Effector memory CD8-positive, alpha-beta T cell (primary cell): ENCODE measurements at regions not wholly inside any gene's neighbourhood (a gene's known extent, or its start where the extent isn't known, plus 50 kb on each side); places are given as distances from the start of the nearest gene placed in this dataset.
"Not testable (repeated sequence)": the region's sequence is repeated elsewhere in the genome, so short reads cannot be mapped to it uniquely, and the experiment has no call there.

Experiments
- ATAC-seq: fragments of 150-1000 bp; cut with Tn5 transposase; replicated peaks from 2 replicates; pipeline ENCODE4 v1.10.0; 2021; ENCODE audit warnings: mild to moderate bottlenecking, moderate library complexity
- DNase-seq, 3 experiments: peaks; one replicate each; pipeline ENCODE4 v3.0.0; 2021
- H3K27ac Mint-ChIP-seq, 2 donors: one replicate each; pipeline ENCODE4 v1.8.0; 2022; ENCODE audit warnings: mild to moderate bottlenecking in 2 of 2, mixed read lengths in 2 of 2, moderate library complexity in 2 of 2
- H3K27me3 Mint-ChIP-seq, 2 donors: one replicate each; pipeline ENCODE4 v1.8.0; 2022; ENCODE audit warnings: mixed read lengths in 2 of 2
- H3K36me3 Mint-ChIP-seq: one replicate; pipeline ENCODE4 v1.8.0; 2022; ENCODE audit warnings: mild to moderate bottlenecking, moderate library complexity, mixed read lengths; ENCODE audit not compliant: insufficient read depth
- H3K4me1 Mint-ChIP-seq, 2 donors: one replicate each; pipeline ENCODE4 v1.8.0; 2022; ENCODE audit warnings: low read depth in 2 of 2, mixed read lengths in 2 of 2
- H3K4me3 Mint-ChIP-seq, 2 donors: one replicate each; pipeline ENCODE4 v1.8.0; 2022; ENCODE audit warnings: mild to moderate bottlenecking in 2 of 2, mixed read lengths in 2 of 2, moderate library complexity in 2 of 2
- H3K9me3 Mint-ChIP-seq, 2 donors: one replicate each; pipeline ENCODE4 v1.8.0; 2022; ENCODE audit warnings: mixed read lengths in 2 of 2

DNA sequence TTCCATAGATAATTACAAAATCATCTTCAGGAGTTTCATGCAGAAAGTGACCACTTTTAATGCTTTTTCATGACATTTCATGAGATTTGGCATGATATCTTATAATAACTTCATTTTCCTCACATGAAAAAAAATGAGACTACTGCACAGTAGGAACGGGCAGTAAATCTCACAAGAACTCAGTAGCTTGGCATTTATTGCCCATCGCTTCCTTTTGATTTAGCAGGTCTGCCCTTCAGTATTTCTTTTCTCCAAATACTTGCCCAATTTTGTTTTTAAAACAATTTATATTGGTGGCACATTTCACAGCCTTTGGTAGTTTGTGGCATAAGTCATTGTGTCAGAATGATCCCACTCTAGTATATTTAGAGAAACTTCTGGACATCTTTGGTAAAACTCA, 711.8 kb upstream of the CHD1 start:
- no peak overlapping the region for H3K4me3 Mint-ChIP-seq
- no peaks in the 10 kb centered on the region for H3K36me3 Mint-ChIP-seq
- peaks cover 7 to 15% of the 10 kb centered on the region in 2 donors for H3K9me3 Mint-ChIP-seq
- ATAC-seq (no peak), DNase-seq (no peak)
- H3K27ac Mint-ChIP-seq = no peak overlapping the region
- H3K27me3 Mint-ChIP-seq = no peaks in the 10 kb centered on the region
- H3K4me1 Mint-ChIP-seq = no peaks in the 10 kb centered on the region

DNA sequence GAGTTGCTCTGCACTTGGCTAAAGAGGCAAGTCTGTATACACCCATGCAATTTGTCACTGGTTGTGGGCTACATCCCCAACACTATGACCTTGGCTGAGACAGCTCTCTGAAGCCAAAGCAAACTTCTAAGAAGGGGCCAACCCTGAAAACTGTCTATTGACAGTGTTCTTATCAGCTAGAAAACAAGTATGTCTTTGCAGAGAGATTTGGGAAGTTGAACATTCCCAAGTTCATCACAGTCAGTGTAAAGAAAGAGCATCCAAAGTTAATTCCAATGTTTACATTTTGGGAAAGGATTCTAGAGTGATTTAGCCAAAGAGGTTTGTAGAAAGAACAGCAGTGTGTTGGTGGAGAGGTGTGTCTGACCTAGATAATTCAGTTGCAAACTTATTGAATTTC, 711.1 kb upstream of the CHD1 start:
- ATAC-seq (no peak), DNase-seq (no peak)
- Mint-ChIP-seq H3K9me3 (peaks cover 3 to 15% of the 10 kb centered on the region in 2 donors), H3K36me3 (no peaks in the 10 kb centered on the region), H3K4me3 (no peak overlapping the region), H3K27ac (no peak overlapping the region), H3K4me1 (no peaks in the 10 kb centered on the region), H3K27me3 (no peaks in the 10 kb centered on the region)

DNA sequence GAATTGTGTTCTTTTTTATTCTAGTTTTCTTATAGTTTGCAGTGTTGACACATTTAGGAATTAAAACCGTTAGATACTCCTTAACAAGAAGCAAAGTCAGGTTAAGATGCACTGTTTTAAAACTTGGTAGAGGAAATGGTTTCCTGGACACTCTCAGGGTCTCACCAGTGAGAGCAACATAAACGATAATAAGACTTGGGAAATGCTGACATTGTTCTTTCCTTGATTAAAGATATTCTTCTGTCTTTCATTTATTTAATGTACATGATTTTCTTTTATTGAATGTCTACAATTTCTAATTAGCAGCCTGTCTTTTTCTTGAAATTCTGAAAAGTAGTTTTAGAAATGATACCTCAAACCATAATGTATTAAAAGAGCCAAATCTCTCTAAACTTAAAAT, 707.9 kb upstream of the CHD1 start:
- H3K27me3 Mint-ChIP-seq = no peaks in the 10 kb centered on the region
- no peaks in the 10 kb centered on the region for H3K36me3 Mint-ChIP-seq
- H3K9me3 Mint-ChIP-seq = peaks cover 3 to 5% of the 10 kb centered on the region in 2 donors
- no peak overlapping the region for H3K4me3 Mint-ChIP-seq
- ATAC-seq (no peak), DNase-seq (no peak)
- H3K27ac Mint-ChIP-seq = no peak overlapping the region
- no peaks in the 10 kb centered on the region for H3K4me1 Mint-ChIP-seq

DNA sequence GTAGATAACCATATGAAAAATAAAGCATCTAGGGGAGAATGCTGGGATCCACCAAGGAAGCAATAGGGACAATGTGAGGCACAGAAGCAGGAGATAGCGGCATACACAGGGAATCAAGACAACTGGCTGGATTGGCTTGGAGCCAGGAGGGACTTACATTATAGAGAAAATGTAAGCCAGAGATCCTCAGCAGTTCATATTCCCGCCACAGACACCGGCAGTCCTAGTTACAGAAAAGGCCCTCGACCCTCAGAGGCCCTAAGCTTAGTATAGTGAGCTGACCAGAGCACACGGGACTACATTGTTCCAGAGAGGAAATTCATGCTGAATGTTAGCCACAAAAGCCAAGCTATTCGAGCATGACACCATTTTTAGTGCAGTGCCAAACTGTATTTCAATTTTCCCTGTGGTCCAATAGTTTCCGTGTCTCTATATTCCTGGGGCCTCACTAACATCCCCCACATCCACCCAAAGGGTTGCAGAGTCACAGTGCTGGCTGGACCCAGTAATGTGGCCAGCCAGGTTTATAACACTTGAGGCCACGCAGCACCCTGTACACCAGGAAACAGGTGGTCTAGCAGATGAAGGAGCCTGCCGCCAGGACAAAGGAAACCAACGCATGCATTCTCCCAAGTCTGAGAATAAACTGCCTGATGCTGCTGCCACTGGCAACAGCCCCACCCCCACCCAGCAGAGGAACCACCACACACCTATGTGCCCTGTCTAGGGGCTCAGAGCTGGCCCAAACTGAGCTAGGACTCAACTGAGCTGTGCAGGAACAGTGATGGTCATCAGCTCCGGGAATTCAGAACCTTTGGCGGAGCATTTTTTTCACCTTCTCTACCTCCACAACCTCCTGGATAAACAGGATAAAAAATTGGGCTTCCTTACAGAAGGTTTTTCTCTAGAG, 693.2 kb upstream of the CHD1 start:
- Mint-ChIP-seq H3K9me3 (peaks cover 2 to 8% of the 10 kb centered on the region in 2 donors), H3K27ac (no peak overlapping the region), H3K27me3 (no peaks in the 10 kb centered on the region), H3K4me1 (no peaks in the 10 kb centered on the region), H3K36me3 (no peaks in the 10 kb centered on the region), H3K4me3 (no peak overlapping the region)
- DNase-seq = no peak
- ATAC-seq = no peak

DNA sequence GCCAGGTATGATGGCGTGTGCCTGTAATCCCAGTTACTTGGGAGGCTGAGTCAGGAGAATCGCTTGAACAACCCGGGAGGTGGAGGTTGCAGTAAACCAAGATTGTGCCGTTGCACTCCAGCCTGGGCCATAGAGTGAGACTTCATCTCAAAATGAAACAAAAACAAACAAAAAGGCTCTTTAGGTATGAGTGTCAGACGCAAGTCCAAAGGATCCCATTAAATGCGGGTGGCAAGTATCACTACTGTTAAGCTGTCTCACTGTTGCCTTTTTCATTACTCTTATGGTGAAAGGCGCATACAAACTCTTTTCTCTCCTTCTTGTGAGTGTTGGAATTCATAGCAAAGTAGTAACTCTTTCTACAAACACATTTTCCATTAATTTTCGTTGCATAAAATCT, 688.5 kb upstream of the CHD1 start:
- no peak overlapping the region for H3K27ac Mint-ChIP-seq
- no peaks in the 10 kb centered on the region for H3K36me3 Mint-ChIP-seq
- DNase-seq (no peak), ATAC-seq (no peak)
- H3K4me3 Mint-ChIP-seq = no peak overlapping the region
- peaks cover 2 to 13% of the 10 kb centered on the region in 2 donors for H3K9me3 Mint-ChIP-seq
- no peaks in the 10 kb centered on the region for H3K4me1 Mint-ChIP-seq
- H3K27me3 Mint-ChIP-seq = no peaks in the 10 kb centered on the region

DNA sequence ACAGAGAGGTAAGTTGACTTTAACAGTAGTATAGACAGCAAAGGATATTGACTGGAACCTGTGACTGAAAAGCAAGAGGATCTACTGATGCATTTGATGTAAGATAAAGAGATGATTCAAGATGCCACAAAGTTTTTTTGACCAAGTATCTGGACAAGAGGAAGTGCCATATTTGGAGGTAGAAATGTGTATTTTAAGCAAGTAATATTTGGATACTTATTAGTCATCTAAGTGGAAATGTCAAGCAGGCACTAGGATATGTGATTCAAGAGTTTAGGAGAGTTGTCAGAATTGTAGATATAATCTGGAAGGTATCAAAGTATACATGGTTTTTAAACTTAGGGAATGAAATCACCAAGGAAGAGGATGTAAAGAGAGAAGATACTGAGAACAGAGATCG, 686.1 kb upstream of the CHD1 start:
- no peak overlapping the region for H3K4me3 Mint-ChIP-seq
- ATAC-seq (no peak), DNase-seq (no peak)
- no peaks in the 10 kb centered on the region for H3K36me3 Mint-ChIP-seq
- no peaks in the 10 kb centered on the region for H3K27me3 Mint-ChIP-seq
- peaks cover 2 to 13% of the 10 kb centered on the region in 2 donors for H3K9me3 Mint-ChIP-seq
- H3K4me1 Mint-ChIP-seq = no peaks in the 10 kb centered on the region
- no peak overlapping the region for H3K27ac Mint-ChIP-seq

DNA sequence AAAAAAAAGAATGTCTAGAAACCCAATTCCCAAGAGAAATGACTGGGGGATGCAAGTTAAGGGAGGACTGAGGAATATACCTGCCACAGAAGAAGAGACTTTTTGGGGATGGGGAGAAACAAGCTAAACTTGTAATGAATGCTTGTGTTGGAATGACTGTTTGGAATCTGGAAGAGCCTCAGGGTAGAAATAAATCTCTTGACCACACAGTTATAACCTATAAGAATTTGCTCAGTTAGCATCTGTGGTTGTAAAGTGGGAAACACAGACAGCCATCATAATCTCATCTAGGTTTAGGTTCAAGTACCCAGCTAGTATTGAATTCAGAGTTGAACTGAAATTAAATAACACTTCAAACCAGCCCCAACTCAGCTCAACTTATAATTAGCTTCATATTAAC, 678.3 kb upstream of the CHD1 start:
- no peak for ATAC-seq

DNA sequence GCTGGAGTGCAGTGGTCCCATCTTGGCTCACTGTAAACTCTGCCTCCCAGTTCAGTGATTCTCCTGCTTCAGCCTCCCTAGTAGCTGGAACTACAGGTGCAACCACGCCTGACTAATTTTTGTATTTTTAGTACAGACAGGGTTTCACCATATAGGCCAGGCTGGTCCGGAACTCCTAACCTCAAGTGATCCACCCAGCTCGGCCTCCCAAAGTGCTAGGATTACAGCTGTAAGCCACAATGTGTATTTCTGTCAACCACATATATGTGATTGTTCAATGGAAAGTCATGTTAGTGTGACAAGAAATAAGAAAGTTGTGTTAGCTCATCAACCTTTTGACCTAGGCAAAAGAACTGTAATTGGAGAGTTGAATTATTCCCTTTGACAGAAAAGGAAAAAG, 677.1 kb upstream of the CHD1 start:
- H3K4me1 Mint-ChIP-seq = no peaks in the 10 kb centered on the region
- DNase-seq (no peak), ATAC-seq (no peak)
- H3K9me3 Mint-ChIP-seq = peaks cover 0 to 2% of the 10 kb centered on the region in 2 donors
- no peaks in the 10 kb centered on the region for H3K36me3 Mint-ChIP-seq
- H3K27ac Mint-ChIP-seq = no peak overlapping the region
- H3K4me3 Mint-ChIP-seq = no peak overlapping the region
- H3K27me3 Mint-ChIP-seq = no peaks in the 10 kb centered on the region

More for the DNA sequence above, 678.3 kb upstream of the CHD1 start:
- no peaks in the 10 kb centered on the region for H3K4me1 Mint-ChIP-seq
- no peaks in the 10 kb centered on the region for H3K27me3 Mint-ChIP-seq
- no peak overlapping the region for H3K27ac Mint-ChIP-seq
- H3K36me3 Mint-ChIP-seq = no peaks in the 10 kb centered on the region
- no peak for DNase-seq
- H3K4me3 Mint-ChIP-seq = no peak overlapping the region
- peaks cover 0 to 2% of the 10 kb centered on the region in 2 donors for H3K9me3 Mint-ChIP-seq

DNA sequence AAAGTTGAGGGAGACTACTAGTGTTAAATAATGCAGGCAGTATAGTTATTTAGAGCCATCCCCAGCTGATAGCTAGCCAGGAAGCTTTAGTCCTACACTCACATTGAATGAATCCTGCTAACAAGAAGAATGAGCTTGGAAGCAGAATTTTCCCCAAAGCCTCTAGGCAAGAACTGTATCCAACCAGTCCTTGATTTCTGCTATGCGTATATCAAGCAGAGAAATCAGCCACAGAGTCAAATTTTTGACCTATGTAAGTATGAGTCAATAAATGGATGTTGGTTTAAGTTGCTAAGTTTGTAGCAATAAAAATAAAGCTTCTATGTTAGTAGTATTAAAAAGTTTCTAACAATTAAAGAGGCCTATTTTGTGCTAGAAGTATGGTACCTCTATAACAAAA, 672.1 kb upstream of the CHD1 start:
- DNase-seq (no peak), ATAC-seq (no peak)
- Mint-ChIP-seq H3K36me3 (no peaks in the 10 kb centered on the region), H3K4me1 (no peaks in the 10 kb centered on the region), H3K4me3 (no peak overlapping the region), H3K27ac (no peak overlapping the region), H3K27me3 (no peaks in the 10 kb centered on the region), H3K9me3 (no peaks in the 10 kb centered on the region)

DNA sequence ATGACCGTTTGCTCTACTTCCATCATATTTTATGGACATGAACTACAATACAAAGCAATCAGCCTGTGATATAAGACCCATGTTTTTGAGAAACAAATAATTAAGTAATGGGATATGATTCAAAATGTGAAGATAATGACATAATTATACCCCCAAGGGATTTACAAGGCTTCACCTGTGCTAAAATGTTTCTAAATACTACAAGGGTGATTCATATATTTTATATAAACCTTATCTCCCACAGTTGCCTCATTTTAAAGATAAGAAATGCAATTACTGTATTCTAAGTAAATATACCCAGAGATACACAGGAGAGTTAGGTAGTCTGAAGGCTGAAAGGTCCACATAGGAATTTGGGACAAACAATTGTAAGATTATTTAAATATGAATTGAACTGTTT, 662.0 kb upstream of the CHD1 start:
- Mint-ChIP-seq H3K36me3 (no peaks in the 10 kb centered on the region), H3K4me3 (no peak overlapping the region), H3K27ac (no peak overlapping the region), H3K9me3 (peaks cover 0 to 6% of the 10 kb centered on the region in 2 donors), H3K27me3 (no peaks in the 10 kb centered on the region), H3K4me1 (no peaks in the 10 kb centered on the region)
- ATAC-seq (no peak), DNase-seq (no peak)

DNA sequence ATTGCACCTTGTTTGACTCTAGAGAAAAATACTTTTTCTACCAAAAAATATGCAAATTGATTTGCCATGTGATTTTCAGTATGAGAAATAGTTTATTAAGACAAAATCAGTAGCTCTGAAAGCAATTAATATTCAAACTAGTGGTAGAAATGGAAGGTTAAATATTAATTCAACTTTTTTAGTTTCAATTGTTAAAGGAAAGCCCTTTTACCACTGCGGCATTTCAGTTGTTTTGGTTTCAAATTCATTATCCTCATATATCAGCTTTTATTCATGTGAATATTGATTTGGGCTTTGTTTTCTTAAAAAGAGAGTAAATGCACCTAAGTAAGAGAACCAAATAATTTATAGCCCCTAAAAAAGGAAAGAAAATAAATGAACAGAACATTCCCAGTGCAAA, 660.6 kb upstream of the CHD1 start:
- Mint-ChIP-seq H3K36me3 (no peaks in the 10 kb centered on the region), H3K9me3 (peaks cover 0 to 6% of the 10 kb centered on the region in 2 donors), H3K27me3 (no peaks in the 10 kb centered on the region), H3K4me3 (no peak overlapping the region), H3K27ac (no peak overlapping the region), H3K4me1 (no peaks in the 10 kb centered on the region)
- ATAC-seq (no peak), DNase-seq (no peak)

DNA sequence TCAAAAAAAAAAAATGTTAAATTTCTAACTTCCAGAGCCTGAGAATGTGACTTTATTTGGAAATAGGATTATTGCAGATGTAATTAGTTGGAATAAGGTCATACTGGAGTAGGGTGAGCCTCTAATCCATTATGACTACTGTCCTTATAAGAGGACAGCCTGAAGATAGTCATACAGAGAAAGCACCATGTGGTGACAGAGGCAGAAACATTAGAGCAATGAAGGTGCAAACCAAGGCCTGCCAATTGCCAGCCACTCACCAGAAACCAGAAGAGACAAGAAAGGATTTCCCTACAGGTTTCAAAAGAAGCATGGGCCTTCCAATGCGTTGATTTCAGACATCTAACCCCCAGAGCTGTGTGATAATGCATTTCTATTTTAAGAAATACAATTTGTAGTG, 659.2 kb upstream of the CHD1 start:
- H3K4me1 Mint-ChIP-seq = no peaks in the 10 kb centered on the region

DNA sequence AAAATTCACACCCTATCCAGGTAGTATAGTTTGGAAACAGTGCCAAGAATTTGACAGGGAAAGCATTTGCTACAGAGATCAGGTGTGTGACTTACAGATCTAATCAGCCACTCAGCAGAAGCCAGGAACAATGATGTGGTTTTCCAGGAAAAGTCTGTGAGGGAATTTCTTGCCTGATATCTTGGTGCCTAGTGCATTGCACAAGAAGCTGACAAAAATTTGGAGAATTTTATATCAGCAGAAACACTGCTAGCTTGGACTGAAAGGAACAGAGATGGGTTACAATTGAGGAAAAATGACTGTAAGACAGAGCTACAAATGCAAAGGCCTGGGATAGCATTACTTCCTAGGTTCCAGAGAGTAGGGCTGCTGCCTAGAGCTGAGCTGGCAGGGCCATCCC, 658.1 kb upstream of the CHD1 start:
- ATAC-seq (no peak), DNase-seq (no peak)
- no peak overlapping the region for H3K4me3 Mint-ChIP-seq
- peaks cover 0 to 4% of the 10 kb centered on the region in 2 donors for H3K9me3 Mint-ChIP-seq
- H3K27ac Mint-ChIP-seq = no peak overlapping the region
- no peaks in the 10 kb centered on the region for H3K27me3 Mint-ChIP-seq
- no peaks in the 10 kb centered on the region for H3K36me3 Mint-ChIP-seq
- H3K4me1 Mint-ChIP-seq = no peaks in the 10 kb centered on the region

More for the DNA sequence above, 659.2 kb upstream of the CHD1 start:
- Mint-ChIP-seq H3K27me3 (no peaks in the 10 kb centered on the region), H3K9me3 (peaks cover 0 to 6% of the 10 kb centered on the region in 2 donors), H3K4me3 (no peak overlapping the region), H3K27ac (no peak overlapping the region), H3K36me3 (no peaks in the 10 kb centered on the region)
- DNase-seq = no peak
- ATAC-seq = no peak

DNA sequence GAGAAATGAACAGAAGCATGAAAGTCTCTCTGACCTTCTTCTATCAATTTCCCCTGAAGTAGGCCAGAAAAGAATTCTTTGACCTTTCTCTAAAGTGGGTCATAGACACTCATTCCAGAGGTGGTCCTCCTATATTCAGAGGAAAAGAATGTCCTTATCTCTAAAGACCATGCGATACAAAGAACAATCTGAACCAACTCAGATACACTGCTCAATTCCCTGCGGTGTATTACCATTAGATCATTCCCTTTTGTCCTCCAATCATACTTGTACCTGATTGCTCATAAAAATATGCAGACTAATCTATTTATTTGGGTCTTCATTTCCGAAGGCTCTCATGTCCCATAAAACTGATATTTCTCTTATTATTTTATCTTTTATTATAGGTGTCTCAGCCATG, 652.4 kb upstream of the CHD1 start:
- H3K36me3 Mint-ChIP-seq, ATAC-seq, H3K4me3 Mint-ChIP-seq, H3K27me3 Mint-ChIP-seq, H3K9me3 Mint-ChIP-seq, DNase-seq, H3K27ac Mint-ChIP-seq, H3K4me1 Mint-ChIP-seq: not testable (repeated sequence)
